H1 (cell line): ENCODE measurements at regions not wholly inside any gene's neighbourhood (a gene's known extent, or its start where the extent isn't known, plus 50 kb on each side); places are given as distances from the start of the nearest gene placed in this dataset.

Experiments used
- ASH2L ChIP-seq: fragments of 200-600, 300-600 bp; sonication (generic); IDR thresholded peaks from one replicate; pipeline ENCODE4 v1.7.1; 2017; ENCODE audit warnings: low read length
- CHD1 ChIP-seq: IDR thresholded peaks from 2 replicates; pipeline ENCODE4 v1.6.1; 2012; ENCODE audit warnings: low read depth, low read length, improper control_type of control experiment
- CHD2 ChIP-seq: IDR thresholded peaks from 2 replicates; pipeline ENCODE4 v1.6.1; 2012; ENCODE audit warnings: low read length, improper control_type of control experiment
- TAF1 ChIP-seq: IDR thresholded peaks from 2 replicates; pipeline ENCODE4 v1.6.1; 2011; ENCODE audit warnings: mild to moderate bottlenecking, low read depth, low read length

DNA sequence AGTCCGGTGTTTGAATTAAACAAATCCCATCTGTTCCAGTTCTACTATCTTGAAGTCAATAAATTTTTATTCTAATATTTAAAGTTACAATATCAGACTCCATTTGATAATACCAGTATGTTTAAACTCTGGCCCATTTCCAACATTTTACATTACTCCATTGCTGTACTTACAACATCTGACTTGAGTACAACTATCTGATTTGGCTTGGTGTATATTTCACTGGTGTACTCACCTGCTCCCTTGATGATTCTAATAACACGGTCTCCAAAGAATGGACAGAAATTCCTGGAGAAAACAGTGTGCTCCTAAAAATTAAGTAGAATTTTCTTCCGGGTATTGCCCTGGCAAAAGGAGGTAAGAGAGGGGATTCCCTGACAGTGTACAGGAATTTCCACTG is 680.5 kb upstream of the ADAMTS5 start (continued):
- TF ChIP-seq CHD1 (no peak), ASH2L (no peak), TAF1 (no peak), CHD2 (no peak)
- TF ChIP-seq, all 59 proteins: peak for 0
